HepG2 (cell line): ENCODE measurements at regions not wholly inside any gene's neighbourhood (a gene's known extent, or its start where the extent isn't known, plus 50 kb on each side); places are given as distances from the start of the nearest gene placed in this dataset.

ENCODE experiments used
- ATAC-seq: fragments of 200-7000 bp; cut with Tn5 transposase; 3 replicates; pipeline ENCODE4 v1.9.1; 2020; ENCODE audit warnings: mild to moderate bottlenecking, moderate library complexity
- BruUV-seq: library from RNA; stranded (reverse); fragments of 400-500 nt; replicated peaks from 2 replicates; lab custom pipeline; 2021; lab: Mats Ljungman, UMichigan
- CTCF ChIA-PET: fragments of 300-600 bp; formaldehyde crosslinking; extraction: SDS; loops from one replicate; lab custom pipeline; 2021; ENCODE audit warnings: low total read pairs, inconsistent platforms, low intra/inter-chr PET ratio; lab: Yijun Ruan, JAX
- POLR2A ChIA-PET: fragments of 350-600 bp; sonication (Branson Sonifier 250); formaldehyde crosslinking; loops from one replicate; lab custom pipeline; 2020; ENCODE audit warnings: antibody characterized with exemption, inconsistent platforms; lab: Yijun Ruan, JAX
- DNase-seq: peaks from one replicate; pipeline ENCODE4 v3.0.0-alpha.2; 2015; ENCODE audit warnings: low spot score
- FAIRE-seq: peaks from 3 replicates; lab custom pipeline; 2011; peaks lifted over from hg19 to GRCh38; lab: Jason Lieb, UNC
- H2AFZ ChIP-seq: one replicate; pipeline ENCODE4 v1.6.1; 2011; ENCODE audit warnings: low read length, inconsistent platforms
- H3K27ac ChIP-seq: fragments of 300-600 bp; 3 replicates; pipeline ENCODE4 v1.8.0; 2011; ENCODE audit warnings: mixed run types, mild to moderate bottlenecking, mixed read lengths, low read length, inconsistent platforms; ENCODE audit not compliant: insufficient read depth; ENCODE audit errors: extremely low read length
- H3K27me3 ChIP-seq, 2 experiments: fragments of 200-600 bp in 1 of 2; 2 replicates in 1 of 2; 3 replicates in 1 of 2; pipeline versions ENCODE4 v1.6.0 to v1.8.0; 2011; ENCODE audit warnings: low read length in 2 of 2, mild to moderate bottlenecking in 2 of 2, moderate library complexity in 2 of 2, inconsistent platforms in 1 of 2; ENCODE audit not compliant: insufficient read depth in 2 of 2, control insufficient read depth in 1 of 2
- H3K36me3 ChIP-seq, 2 experiments: fragments of 200-600 bp in 1 of 2; replicated peaks in 1 of 2; 2 replicates in 1 of 2; 3 replicates in 1 of 2; pipeline versions ENCODE4 v1.5.1 to v1.8.0; 2011; ENCODE audit warnings: low read length in 2 of 2, inconsistent platforms in 1 of 2; ENCODE audit not compliant: insufficient read depth in 2 of 2, control insufficient read depth in 1 of 2
- H3K4me1 ChIP-seq: 2 replicates; pipeline ENCODE4 v1.5.1; 2012; ENCODE audit warnings: low read length, inconsistent platforms; ENCODE audit not compliant: insufficient read depth
- H3K4me2 ChIP-seq: 2 replicates; pipeline ENCODE4 v1.6.0; 2011; ENCODE audit warnings: low read depth, low read length, inconsistent platforms
- H3K4me3 ChIP-seq, 3 experiments: fragments of 200-600 bp in 1 of 3; sonication (generic), shearing (Covaris generic) in 1 of 3; replicated peaks in 1 of 3; 2 replicates each; pipeline ENCODE4 v1.5.1; 2011 to 2016; ENCODE audit warnings: low read length in 3 of 3, inconsistent platforms in 2 of 3, low read depth in 2 of 3, mild to moderate bottlenecking in 2 of 3, control low read depth in 1 of 3, mixed read lengths in 1 of 3; ENCODE audit not compliant: insufficient read depth in 1 of 3
- H3K79me2 ChIP-seq: one replicate; pipeline ENCODE4 v1.6.1; 2011; ENCODE audit warnings: low read length, inconsistent platforms; ENCODE audit not compliant: insufficient read depth
- H3K9ac ChIP-seq: 2 replicates; pipeline ENCODE4 v1.6.0; 2011; ENCODE audit warnings: mild to moderate bottlenecking, low read depth, low read length, inconsistent platforms; ENCODE audit not compliant: insufficient read depth
- H3K9me3 ChIP-seq: 2 replicates; pipeline ENCODE4 v1.5.1; 2012; ENCODE audit warnings: mild to moderate bottlenecking, low read length
- H4K20me1 ChIP-seq: 2 replicates; pipeline ENCODE4 v1.6.0; 2011; ENCODE audit warnings: inconsistent platforms, mild to moderate bottlenecking, low read length, moderate library complexity; ENCODE audit not compliant: insufficient read depth
- EP300 ChIP-seq, 3 experiments: sonication (generic) in 1 of 3; formaldehyde crosslinking in 1 of 3; IDR thresholded peaks; 2 replicates each; pipeline versions ENCODE4 v1.5.1 to v1.6.1; 2011 to 2020; ENCODE audit warnings: low read depth in 2 of 3, low read length in 2 of 3, borderline replicate concordance in 1 of 3, improper control_type of control experiment in 1 of 3, mild to moderate bottlenecking in 1 of 3, missing genetic modification reagents in 1 of 3, moderate library complexity in 1 of 3
- FLYWCH1 ChIP-seq: sonication (generic); formaldehyde crosslinking; IDR thresholded peaks from 2 replicates; pipeline ENCODE4 v1.8.1; 2023; ENCODE audit warnings: mild to moderate bottlenecking, missing genetic modification reagents
- PRPF4 ChIP-seq: fragments of 200-400 bp; formaldehyde crosslinking; IDR thresholded peaks from 2 replicates; pipeline ENCODE4 v1.6.1; 2016; ENCODE audit warnings: low read length, low read depth; ENCODE audit not compliant: poor library complexity, severe bottlenecking
- RBM39 ChIP-seq: fragments of 200-400 bp; formaldehyde crosslinking; IDR thresholded peaks from one replicate; pipeline ENCODE4 v1.6.1; 2018; ENCODE audit warnings: antibody characterized with exemption, mild to moderate bottlenecking, low read depth, low read length; ENCODE audit not compliant: poor library complexity, severe bottlenecking
- SIX1 ChIP-seq: sonication (generic); formaldehyde crosslinking; IDR thresholded peaks from 2 replicates; pipeline ENCODE4 v1.4.0; 2020; ENCODE audit warnings: missing genetic modification reagents, borderline replicate concordance
- ZBTB33 ChIP-seq: sonication (generic); formaldehyde crosslinking; IDR thresholded peaks from 2 replicates; pipeline ENCODE4 v1.4.0; 2020; ENCODE audit warnings: missing genetic modification reagents
- ZMAT3 ChIP-seq: sonication (generic); formaldehyde crosslinking; conservative IDR thresholded peaks from 2 replicates; pipeline ENCODE4 v1.7.0; 2021; ENCODE audit warnings: missing genetic modification reagents
- ZNF234 ChIP-seq: sonication (generic); formaldehyde crosslinking; conservative IDR thresholded peaks from 2 replicates; pipeline ENCODE4 v1.5.1; 2020; ENCODE audit warnings: mild to moderate bottlenecking, missing genetic modification reagents
- ZNF264 ChIP-seq: sonication (generic); formaldehyde crosslinking; IDR thresholded peaks from 2 replicates; pipeline ENCODE4 v1.4.0; 2020; ENCODE audit warnings: missing genetic modification reagents
- ZNF510 ChIP-seq: sonication (generic); formaldehyde crosslinking; IDR thresholded peaks from 2 replicates; pipeline ENCODE4 v1.4.0; 2020; ENCODE audit warnings: low read depth, mild to moderate bottlenecking, missing genetic modification reagents
- WGBS: methylation state at CpG from one replicate; pipeline ENCODE4 v1.1.6; 2017; ENCODE audit warnings: low lambda C conversion rate; 5-methylcytosine and 5-hydroxymethylcytosine counted together
- in situ Hi-C: cut with HindIII; loops from 2 replicates; pipeline ENCODE4 v1.10.0; 2017; ENCODE audit warnings: low pct_unique_long_range_greater_than_20kb; ENCODE audit not compliant: extremely low pct_ligation_motif_present
- intact Hi-C: fragments of 100-400 bp; cut with micrococcal nuclease; formaldehyde crosslinking; loops from one replicate; pipeline ENCODE4 v1.10.0; 2022; ENCODE audit not compliant: unreplicated experiment
- TF ChIP-seq, protein P1 (sequence below): sonication (generic); formaldehyde crosslinking; IDR thresholded peaks from 2 replicates; pipeline ENCODE4 v1.4.0; 2020; ENCODE audit warnings: mild to moderate bottlenecking, missing genetic modification reagents
- TF ChIP-seq, protein P2 (sequence below): sonication (generic); formaldehyde crosslinking; IDR thresholded peaks from 2 replicates; pipeline ENCODE4 v1.5.0; 2020; ENCODE audit warnings: missing genetic modification reagents

DNA sequence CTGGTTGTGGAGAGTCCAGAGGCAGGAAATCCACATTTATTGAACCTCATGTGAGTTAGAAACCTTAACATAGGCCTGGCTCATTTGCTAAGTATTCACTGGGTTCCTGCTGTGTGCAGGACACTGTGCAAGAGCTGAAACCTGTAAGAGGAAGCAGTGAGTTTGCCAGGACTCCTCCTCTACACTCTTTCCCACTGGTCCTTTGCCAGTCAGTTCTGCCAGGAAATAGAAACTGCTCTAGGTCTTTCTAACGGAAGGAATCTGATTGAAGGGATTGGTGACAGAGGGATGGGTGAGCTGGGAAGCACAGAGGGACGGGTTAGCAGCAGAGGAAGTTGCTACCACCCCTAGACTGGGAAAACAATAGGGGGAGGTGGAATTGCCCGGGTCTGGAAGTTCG is 234.2 kb upstream of the ECI2 start (continued):
- TF ChIP-seq FLYWCH1 (no peak), ZNF234 (CRISPR knock-in tag) (no peak)

- no peak for FAIRE-seq
- Histone ChIP-seq H3K36me3 (no peaks in the 10 kb centered on the region), H3K27me3 (peaks cover 0 to 51% of the 10 kb centered on the region in 2 experiments; a peak in 3 of 5 replicates), H4K20me1 (no peaks in the 10 kb centered on the region), H3K9ac (no peak overlapping the region), H3K9me3 (no peaks in the 10 kb centered on the region), H3K4me1 (no peaks in the 10 kb centered on the region)
- CTCF ChIA-PET = no interaction called here
- intact Hi-C loops = no loop called here
- DNase-seq = no peak
- no TSS peak for BruUV-seq
- TF ChIP-seq EP300 (IDR thresholded peaks at IDR 0.05; ENCODE audit: low read depth in 2 of 2, low read length in 2 of 2) = no peak
- TF ChIP-seq EP300 (CRISPR knock-in tag; IDR thresholded peaks at IDR 0.05; ENCODE audit: borderline replicate concordance) = no peak
- no peak for TF ChIP-seq ZNF510 (CRISPR knock-in tag)
- TF ChIP-seq, protein P1, sequence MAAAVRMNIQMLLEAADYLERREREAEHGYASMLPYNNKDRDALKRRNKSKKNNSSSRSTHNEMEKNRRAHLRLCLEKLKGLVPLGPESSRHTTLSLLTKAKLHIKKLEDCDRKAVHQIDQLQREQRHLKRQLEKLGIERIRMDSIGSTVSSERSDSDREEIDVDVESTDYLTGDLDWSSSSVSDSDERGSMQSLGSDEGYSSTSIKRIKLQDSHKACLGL (CRISPR knock-in tag) = no peak
- no peak for TF ChIP-seq PRPF4
- TF ChIP-seq, all 625 proteins: peak for 0
- no peak overlapping the region for H3K4me2 ChIP-seq
- H3K79me2 ChIP-seq = no peaks in the 10 kb centered on the region
- ATAC-seq = no peak
- POLR2A ChIA-PET = no interaction called here
- H2AFZ ChIP-seq = no peak overlapping the region
- H3K4me3 ChIP-seq = no peak overlapping the region
- no peak overlapping the region for H3K27ac ChIP-seq
- in situ Hi-C loops = no loop called here
Measured at GRCh38 chr6:4368649-4369048, 233.3 kb upstream of the ECI2 start.

GRCh38 chr6:4367643-4368042 is 232.3 kb upstream of the ECI2 start:
- Histone ChIP-seq H3K27ac (no peak overlapping the region), H2AFZ (no peak overlapping the region), H3K4me2 (no peak overlapping the region), H3K4me3 (no peak overlapping the region), H3K79me2 (no peaks in the 10 kb centered on the region), H3K9me3 (no peaks in the 10 kb centered on the region), H3K27me3 (peaks cover 2 to 53% of the 10 kb centered on the region in 2 experiments; a peak in 4 of 5 replicates), H3K36me3 (no peaks in the 10 kb centered on the region), H3K9ac (no peak overlapping the region), H3K4me1 (no peaks in the 10 kb centered on the region), H4K20me1 (no peaks in the 10 kb centered on the region)
- WGBS = 0% methylated on average over 1 of the region's 1 CpG
- DNase-seq (no peak), FAIRE-seq (no peak), ATAC-seq (no peak)
- TF ChIP-seq ZMAT3 (no peak), RBM39 (no peak), ZBTB33 (CRISPR knock-in tag) (no peak), ZNF264 (CRISPR knock-in tag) (no peak), SIX1 (CRISPR knock-in tag) (no peak)
- TF ChIP-seq, protein P2, sequence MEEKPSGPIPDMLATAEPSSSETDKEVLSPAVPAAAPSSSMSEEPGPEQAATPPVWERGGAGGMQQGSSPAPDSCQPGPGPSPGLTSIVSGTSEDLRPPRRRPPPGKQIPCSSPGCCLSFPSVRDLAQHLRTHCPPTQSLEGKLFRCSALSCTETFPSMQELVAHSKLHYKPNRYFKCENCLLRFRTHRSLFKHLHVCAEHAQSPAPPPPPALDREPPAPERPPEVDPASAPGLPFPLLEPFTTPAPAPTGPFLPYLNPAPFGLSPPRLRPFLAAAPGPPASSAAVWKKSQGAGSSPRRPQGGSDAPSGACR = no peak
- BruUV-seq = no TSS peak
- in situ Hi-C loops (no loop called here), intact Hi-C loops (no loop called here)
- CTCF ChIA-PET = no interaction called here
- POLR2A ChIA-PET = no interaction called here
